ENCODE measurements at regions not wholly inside any gene's neighbourhood (a gene's known extent, or its start where the extent isn't known, plus 50 kb on each side); places are given as distances from the start of the nearest gene placed in this dataset.

- no peak for DNase-seq
Measured at GRCh38 chr3:36197151-36197550, 183.2 kb upstream of the STAC start.

- no peak for DNase-seq
Measured at GRCh38 chr3:36201546-36201945, 178.8 kb upstream of the STAC start.

- no peak for DNase-seq
Measured at GRCh38 chr3:36206956-36207580, 173.2 kb upstream of the STAC start.

GRCh38 chr3:36210840-36211651 is 169.3 kb upstream of the STAC start:
- no peak for DNase-seq

GRCh38 chr3:36211652-36211999 is 168.7 kb upstream of the STAC start:
- no peak for DNase-seq

GRCh38 chr3:36212251-36212650 is 168.1 kb upstream of the STAC start:
- no peak for DNase-seq

- no peak for DNase-seq
Measured at GRCh38 chr3:36214460-36214859, 165.8 kb upstream of the STAC start.

- DNase-seq, result no peak
Measured at GRCh38 chr3:36215241-36215640, 165.1 kb upstream of the STAC start.

- DNase-seq, result no peak
Measured at GRCh38 chr3:36219398-36219797, 160.9 kb upstream of the STAC start.

- DNase-seq, result no peak
Measured at GRCh38 chr3:36220173-36220572, 160.1 kb upstream of the STAC start.

GRCh38 chr3:36221975-36222374 is 158.3 kb upstream of the STAC start:
- DNase-seq, result no peak

GRCh38 chr3:36227980-36228379 is 152.3 kb upstream of the STAC start:
- DNase-seq, result no peak

GRCh38 chr3:36229496-36229895 is 150.8 kb upstream of the STAC start:
- no peak for DNase-seq

- no peak for DNase-seq
Measured at GRCh38 chr3:36232797-36233489, 147.4 kb upstream of the STAC start.

- no peak for DNase-seq
Measured at GRCh38 chr3:36244728-36245127, 135.6 kb upstream of the STAC start.

- DNase-seq, result no peak
Measured at GRCh38 chr3:36248374-36248773, 131.9 kb upstream of the STAC start.

- no peak for DNase-seq
Measured at GRCh38 chr3:36250191-36250590, 130.1 kb upstream of the STAC start.

- no peak for DNase-seq
Measured at GRCh38 chr3:36257158-36257852, 123.0 kb upstream of the STAC start.

GRCh38 chr3:36258421-36258820 is 121.9 kb upstream of the STAC start:
- no peak for DNase-seq

GRCh38 chr3:36259580-36259979 is 120.7 kb upstream of the STAC start:
- no peak for DNase-seq

GRCh38 chr3:36269274-36269673 is 111.0 kb upstream of the STAC start:
- no peak for DNase-seq

GRCh38 chr3:36282766-36283165 is 97.5 kb upstream of the STAC start:
- no peak for DNase-seq

GRCh38 chr3:36295296-36295695 is 85.0 kb upstream of the STAC start:
- DNase-seq, result no peak

- no peak for DNase-seq
Measured at GRCh38 chr3:36297195-36297594, 83.1 kb upstream of the STAC start.

Measured in inflammatory macrophage treated with lipopolysaccharide for 4 hours (primary cell).